Adrenal gland (tissue), 9 donors: ENCODE measurements at regions not wholly inside any gene's neighbourhood (a gene's known extent, or its start where the extent isn't known, plus 50 kb on each side); places are given as distances from the start of the nearest gene placed in this dataset.

ENCODE experiments used
- DNase-seq, 7 donors: peaks; one replicate each; pipeline ENCODE4 v3.0.0-alpha.2; 2019 to 2020
- H3K27ac ChIP-seq, 5 donors: fragments of 200-600 bp; sonication (generic) in 4 of 5; 1 replicate in 3 of 5; 2 replicates in 2 of 5; pipeline versions ENCODE4 v1.5.1 to v1.8.0; 2016 to 2020; ENCODE audit warnings: mild to moderate bottlenecking in 1 of 5
- H3K27me3 ChIP-seq: fragments of 200-600 bp; 2 replicates; pipeline ENCODE4 v1.8.0; 2021
- H3K36me3 ChIP-seq, 2 donors: fragments of 200-600 bp; replicated peaks in 1 of 2; 1 replicate in 1 of 2; 2 replicates in 1 of 2; pipeline versions ENCODE4 v1.5.1 to v1.8.0; 2018 to 2022
- H3K4me1 ChIP-seq, 2 donors: fragments of 200-600 bp; replicated peaks in 1 of 2; 1 replicate in 1 of 2; 2 replicates in 1 of 2; pipeline versions ENCODE4 v1.5.1 to v1.8.0; 2018 to 2021
- H3K4me3 ChIP-seq, 4 donors: fragments of 200-600 bp; sonication (generic) in 3 of 4; one replicate each; pipeline ENCODE4 v1.5.1; 2016 to 2018
- H3K9me3 ChIP-seq, 3 donors: fragments of 200-600 bp; sonication (generic) in 1 of 3; replicated peaks in 1 of 3; 1 replicate in 2 of 3; 2 replicates in 1 of 3; pipeline versions ENCODE4 v1.5.1 to v1.8.0; 2016 to 2021
- CTCF ChIP-seq, 6 experiments: fragments of 450-650 bp in 4 of 6; fragments of 200-600 bp in 2 of 6; sonication (generic) in 1 of 6; IDR thresholded peaks; 1 replicate in 5 of 6; 2 replicates in 1 of 6; pipeline versions ENCODE4 v1.5.1 to v1.8.0; 2016 to 2021; ENCODE audit warnings: antibody characterized with exemption in 6 of 6, mild to moderate bottlenecking in 2 of 6, moderate library complexity in 1 of 6
- POLR2A ChIP-seq, 2 donors: fragments of 450-650 bp; IDR thresholded peaks; one replicate each; pipeline ENCODE4 v1.6.1; 2017; ENCODE audit warnings: antibody characterized with exemption in 2 of 2, mild to moderate bottlenecking in 2 of 2, moderate library complexity in 1 of 2
- WGBS, 4 donors: extraction: QIAGEN DNeasy Blood & Tissue Kit in 2 of 4; methylation state at CpG; one replicate each; pipeline versions ENCODE4 v1.1.5 to v1.1.7; 2013 to 2017; 5-methylcytosine and 5-hydroxymethylcytosine counted together
- intact Hi-C, 2 donors: fragments of 100-400 bp; cut with DNase I; formaldehyde crosslinking; loops; one replicate each; pipeline versions ENCODE4 v1.14.1 to v1.15.0; 2022 to 2023
- donor health status: healthy with polysubstance abuse.
- donor health status: Bipolar disorder and iron deficiency.
- donor health status: DM: yes; HTN: yes; CAD: no.
- donor health status: DM: no; HTN: no; CAD: no.
- donor health status: DM: no; HTN: no; CAD: no.

- intact Hi-C loops, result no loop called here
Observed at GRCh38 chr13:44747179-44747578, 171.0 kb upstream of the TSC22D1 start.

GRCh38 chr13:44746690-44747089 lies 170.6 kb upstream of the TSC22D1 start:
- WGBS, 4 donors, result 51 to 66% (median 58%) methylated on average over 5 of the region's 5 CpGs
- peak overlapping the region in 1 of 5 donors; percentile 36 for H3K27ac ChIP-seq

More at GRCh38 chr13:44747179-44747578, 171.0 kb upstream of the TSC22D1 start:
- Histone ChIP-seq H3K4me1 (peaks cover 6 to 8% of the 10 kb centered on the region in 2 donors), H3K27me3 (no peaks in the 10 kb centered on the region), H3K27ac (peak overlapping the region in 1 of 5 donors; percentile 1), H3K9me3 (no peaks in the 10 kb centered on the region), H3K4me3 (no peak overlapping the region), H3K36me3 (no peaks in the 10 kb centered on the region)
- 67 to 81% (median 73%) methylated on average over 4 of the region's 4 CpGs for WGBS, 4 donors
- peak in 2 of 7 donors; percentile 22 to 26 for DNase-seq
- TF ChIP-seq POLR2A (IDR thresholded peaks at IDR 0.05) (no peak), CTCF (IDR thresholded peaks at IDR 0.05) (no peak)

GRCh38 chr13:44744880-44745633 lies 168.9 kb upstream of the TSC22D1 start:
- peaks cover 6 to 8% of the 10 kb centered on the region in 2 donors for H3K4me1 ChIP-seq
- TF ChIP-seq POLR2A (IDR thresholded peaks at IDR 0.05) (no peak), CTCF (IDR thresholded peaks at IDR 0.05) (no peak)
- no peak overlapping the region for H3K27ac ChIP-seq
- intact Hi-C loops, result no loop called here
- no peak for DNase-seq
- no peaks in the 10 kb centered on the region for H3K9me3 ChIP-seq
- no peaks in the 10 kb centered on the region for H3K27me3 ChIP-seq
- WGBS, 4 donors, result 89 to 95% (median 92%) methylated on average over 10 of the region's 10 CpGs
- no peak overlapping the region for H3K4me3 ChIP-seq
- H3K36me3 ChIP-seq, result no peaks in the 10 kb centered on the region

More at GRCh38 chr13:44746690-44747089, 170.6 kb upstream of the TSC22D1 start:
- no peaks in the 10 kb centered on the region for H3K9me3 ChIP-seq
- TF ChIP-seq POLR2A (IDR thresholded peaks at IDR 0.05) (no peak), CTCF (IDR thresholded peaks at IDR 0.05) (no peak)
- H3K27me3 ChIP-seq, result no peaks in the 10 kb centered on the region
- DNase-seq, result peak in 4 of 7 donors; percentile 19 to 38 (median 28)
- H3K4me1 ChIP-seq, result peaks cover 6 to 8% of the 10 kb centered on the region in 2 donors
- no peaks in the 10 kb centered on the region for H3K36me3 ChIP-seq
- intact Hi-C loops, result no loop called here
- no peak overlapping the region for H3K4me3 ChIP-seq

- intact Hi-C loops, result no loop called here
- Histone ChIP-seq H3K36me3 (no peaks in the 10 kb centered on the region), H3K27ac (no peak overlapping the region), H3K4me1 (no peaks in the 10 kb centered on the region), H3K27me3 (no peaks in the 10 kb centered on the region), H3K4me3 (no peak overlapping the region), H3K9me3 (no peaks in the 10 kb centered on the region)
- peak in 2 of 7 donors; percentile 15 to 25 for DNase-seq
- 66 to 87% (median 77%) methylated on average over 7 of the region's 7 CpGs for WGBS, 4 donors
- TF ChIP-seq CTCF (IDR thresholded peaks at IDR 0.05) (no peak), POLR2A (IDR thresholded peaks at IDR 0.05) (no peak)
Observed at GRCh38 chr13:44739539-44739938, 163.4 kb upstream of the TSC22D1 start.
